ENCODE measurements at regions not wholly inside any gene's neighbourhood (a gene's known extent, or its start where the extent isn't known, plus 50 kb on each side); places are given as distances from the start of the nearest gene placed in this dataset.

GRCh38 chr1:148264374-148265276, 112.5 kb upstream of the NBPF11 start (continued):
- TF ChIP-seq CTCF (IDR thresholded peaks at IDR 0.05), result no peak
- TF ChIP-seq MXI1 (IDR thresholded peaks at IDR 0.05; ENCODE audit: low read depth, low read length), result no peak
- no peak for TF ChIP-seq EZH2phosphoT487 (IDR thresholded peaks at IDR 0.05; ENCODE audit: borderline replicate concordance, low read depth)

- Histone ChIP-seq H3K27ac (ENCODE audit: low read depth in 2 of 2, low read length in 1 of 2) (no peak overlapping the region), H3K4me1 (ENCODE audit: control insufficient read depth in 1 of 2, insufficient read depth in 2 of 2, low read depth in 1 of 2, low read length in 1 of 2) (peaks cover 0 to 6% of the 10 kb centered on the region in 2 experiments; a peak in 1 of 4 replicates), H3K36me3 (replicated peaks in 1 of 2; ENCODE audit: control insufficient read depth in 1 of 2, insufficient read depth in 2 of 2, low read length in 1 of 2) (no peaks in the 10 kb centered on the region), H2AFZ (ENCODE audit: low read depth) (peak overlapping the region; percentile 78), H3K4me2 (peak overlapping the region; percentile 91), H4K20me1 (ENCODE audit: insufficient read depth) (no peaks in the 10 kb centered on the region), H3F3A (replicated peaks; ENCODE audit: insufficient read depth) (peaks cover 4% of the 10 kb centered on the region), H3K4me3 (ENCODE audit: low read depth in 2 of 2, low read length in 1 of 2) (peak overlapping the region; percentile 41 to 69), H3K9me2 (no peaks in the 10 kb centered on the region), H3K9ac (no peak overlapping the region), H3K9me3 (no peaks in the 10 kb centered on the region), H3K27me3 (ENCODE audit: insufficient read depth) (peaks cover 17% of the 10 kb centered on the region), H3K79me2 (ENCODE audit: insufficient read depth) (no peaks in the 10 kb centered on the region)
- TF ChIP-seq YY1 (IDR thresholded peaks at IDR 0.05; ENCODE audit: low read depth) (no peak), SIN3A (IDR thresholded peaks at IDR 0.05; ENCODE audit: borderline replicate concordance, low read depth, low read length) (no peak)
- ChIA-PET POLR2A (no interaction called here), CTCF (no interaction called here)
- 11% methylated on average over 17 of the region's 17 CpGs for WGBS (ENCODE audit: low lambda C conversion rate)
- DNase-seq, result no peak
These were observed 111.8 kb upstream of the NBPF11 start for GRCh38 chr1:148263906-148264255.

GRCh38 chr1:148263128-148263905, 111.2 kb upstream of the NBPF11 start:
- H3K27me3 ChIP-seq (ENCODE audit: insufficient read depth), result peaks cover 17% of the 10 kb centered on the region
- WGBS (ENCODE audit: low lambda C conversion rate), result 6% methylated on average over 42 of the region's 43 CpGs
- H4K20me1 ChIP-seq (ENCODE audit: insufficient read depth), result no peaks in the 10 kb centered on the region
- no peaks in the 10 kb centered on the region for H3K36me3 ChIP-seq (replicated peaks in 1 of 2; ENCODE audit: control insufficient read depth in 1 of 2, insufficient read depth in 2 of 2, low read length in 1 of 2)
- peak; percentile 92 for TF ChIP-seq POLR2AphosphoS5 (IDR thresholded peaks at IDR 0.05; ENCODE audit: low read depth, low read length)
- peak; percentile 39; the same call in 1 of the 2 replicates for TF ChIP-seq ZBTB33 (IDR thresholded peaks at IDR 0.05; ENCODE audit: borderline replicate concordance, low read depth)
- TF ChIP-seq PBX3 (IDR thresholded peaks at IDR 0.05), result peak; percentile 22; the same call in 1 of the 2 replicates
- peak; percentile 84; the same call in 1 of the 2 replicates for TF ChIP-seq SIN3A (IDR thresholded peaks at IDR 0.05; ENCODE audit: borderline replicate concordance, low read depth, low read length)
- TF ChIP-seq GATA2 (CRISPR knock-in tag; IDR thresholded peaks at IDR 0.05), result no peak
- no peak for TF ChIP-seq GABPA (IDR thresholded peaks at IDR 0.05; ENCODE audit: low read depth)
- no peak for TF ChIP-seq IRF3 (IDR thresholded peaks at IDR 0.05; ENCODE audit: low read depth, low read length)
- peak overlapping the region; percentile 91 for H3K4me2 ChIP-seq
- no peak overlapping the region for H3K27ac ChIP-seq (ENCODE audit: low read depth in 2 of 2, low read length in 1 of 2)
- H2AFZ ChIP-seq (ENCODE audit: low read depth), result peak overlapping the region; percentile 78
- no peak overlapping the region for H3K9ac ChIP-seq
- peaks cover 4% of the 10 kb centered on the region for H3F3A ChIP-seq (replicated peaks; ENCODE audit: insufficient read depth)
- ChIA-PET POLR2A (no interaction called here), CTCF (no interaction called here)
- H3K79me2 ChIP-seq (ENCODE audit: insufficient read depth), result no peaks in the 10 kb centered on the region
- H3K4me1 ChIP-seq (ENCODE audit: control insufficient read depth in 1 of 2, insufficient read depth in 2 of 2, low read depth in 1 of 2, low read length in 1 of 2), result peaks cover 0 to 6% of the 10 kb centered on the region in 2 experiments; a peak in 1 of 4 replicates
- H3K9me2 ChIP-seq, result no peaks in the 10 kb centered on the region
- H3K4me3 ChIP-seq (ENCODE audit: low read depth in 2 of 2, low read length in 1 of 2), result peak overlapping the region; percentile 41 to 69
- peak; percentile 10 for DNase-seq
- H3K9me3 ChIP-seq, result no peaks in the 10 kb centered on the region

Measured in SK-N-SH (cell line).